ENCODE measurements at regions not wholly inside any gene's neighbourhood (a gene's known extent, or its start where the extent isn't known, plus 50 kb on each side); places are given as distances from the start of the nearest gene placed in this dataset.

GRCh38 chr5:93676704-93677103 lies 64.7 kb downstream of the POU5F2 start:
- no peak for TF ChIP-seq POLR2A (IDR thresholded peaks at IDR 0.05)
- TF ChIP-seq CTCF (IDR thresholded peaks at IDR 0.05), result no peak
- TF ChIP-seq EP300 (IDR thresholded peaks at IDR 0.05), result no peak

Data from ovary (tissue), 3 donors.